HepG2 (cell line): ENCODE measurements at regions not wholly inside any gene's neighbourhood (a gene's known extent, or its start where the extent isn't known, plus 50 kb on each side); places are given as distances from the start of the nearest gene placed in this dataset.

Source experiments
- ATAC-seq: fragments of 200-7000 bp; cut with Tn5 transposase; 3 replicates; pipeline ENCODE4 v1.9.1; 2020; ENCODE audit warnings: mild to moderate bottlenecking, moderate library complexity
- BruUV-seq: library from RNA; stranded (reverse); fragments of 400-500 nt; replicated peaks from 2 replicates; lab custom pipeline; 2021; lab: Mats Ljungman, UMichigan
- CTCF ChIA-PET: fragments of 300-600 bp; formaldehyde crosslinking; extraction: SDS; loops from one replicate; lab custom pipeline; 2021; ENCODE audit warnings: low total read pairs, inconsistent platforms, low intra/inter-chr PET ratio; lab: Yijun Ruan, JAX
- POLR2A ChIA-PET: fragments of 350-600 bp; sonication (Branson Sonifier 250); formaldehyde crosslinking; loops from one replicate; lab custom pipeline; 2020; ENCODE audit warnings: antibody characterized with exemption, inconsistent platforms; lab: Yijun Ruan, JAX
- DNase-seq: peaks from one replicate; pipeline ENCODE4 v3.0.0-alpha.2; 2015; ENCODE audit warnings: low spot score
- FAIRE-seq: peaks from 3 replicates; lab custom pipeline; 2011; peaks lifted over from hg19 to GRCh38; lab: Jason Lieb, UNC
- H2AFZ ChIP-seq: one replicate; pipeline ENCODE4 v1.6.1; 2011; ENCODE audit warnings: low read length, inconsistent platforms
- H3K27ac ChIP-seq: fragments of 300-600 bp; 3 replicates; pipeline ENCODE4 v1.8.0; 2011; ENCODE audit warnings: mixed run types, mild to moderate bottlenecking, mixed read lengths, low read length, inconsistent platforms; ENCODE audit not compliant: insufficient read depth; ENCODE audit errors: extremely low read length
- H3K27me3 ChIP-seq, 2 experiments: fragments of 200-600 bp in 1 of 2; 2 replicates in 1 of 2; 3 replicates in 1 of 2; pipeline versions ENCODE4 v1.6.0 to v1.8.0; 2011; ENCODE audit warnings: low read length in 2 of 2, mild to moderate bottlenecking in 2 of 2, moderate library complexity in 2 of 2, inconsistent platforms in 1 of 2; ENCODE audit not compliant: insufficient read depth in 2 of 2, control insufficient read depth in 1 of 2
- H3K36me3 ChIP-seq, 2 experiments: fragments of 200-600 bp in 1 of 2; replicated peaks in 1 of 2; 2 replicates in 1 of 2; 3 replicates in 1 of 2; pipeline versions ENCODE4 v1.5.1 to v1.8.0; 2011; ENCODE audit warnings: low read length in 2 of 2, inconsistent platforms in 1 of 2; ENCODE audit not compliant: insufficient read depth in 2 of 2, control insufficient read depth in 1 of 2
- H3K4me1 ChIP-seq: 2 replicates; pipeline ENCODE4 v1.5.1; 2012; ENCODE audit warnings: low read length, inconsistent platforms; ENCODE audit not compliant: insufficient read depth
- H3K4me2 ChIP-seq: 2 replicates; pipeline ENCODE4 v1.6.0; 2011; ENCODE audit warnings: low read depth, low read length, inconsistent platforms
- H3K4me3 ChIP-seq, 3 experiments: fragments of 200-600 bp in 1 of 3; sonication (generic), shearing (Covaris generic) in 1 of 3; replicated peaks in 1 of 3; 2 replicates each; pipeline ENCODE4 v1.5.1; 2011 to 2016; ENCODE audit warnings: low read length in 3 of 3, inconsistent platforms in 2 of 3, low read depth in 2 of 3, mild to moderate bottlenecking in 2 of 3, control low read depth in 1 of 3, mixed read lengths in 1 of 3; ENCODE audit not compliant: insufficient read depth in 1 of 3
- H3K79me2 ChIP-seq: one replicate; pipeline ENCODE4 v1.6.1; 2011; ENCODE audit warnings: low read length, inconsistent platforms; ENCODE audit not compliant: insufficient read depth
- H3K9ac ChIP-seq: 2 replicates; pipeline ENCODE4 v1.6.0; 2011; ENCODE audit warnings: mild to moderate bottlenecking, low read depth, low read length, inconsistent platforms; ENCODE audit not compliant: insufficient read depth
- H3K9me3 ChIP-seq: 2 replicates; pipeline ENCODE4 v1.5.1; 2012; ENCODE audit warnings: mild to moderate bottlenecking, low read length
- H4K20me1 ChIP-seq: 2 replicates; pipeline ENCODE4 v1.6.0; 2011; ENCODE audit warnings: inconsistent platforms, mild to moderate bottlenecking, low read length, moderate library complexity; ENCODE audit not compliant: insufficient read depth
- FOXA3 ChIP-seq: IDR thresholded peaks from 2 replicates; pipeline ENCODE4 v1.6.1; 2016; ENCODE audit warnings: missing genetic modification reagents, missing compliant biosample characterization
- GABPB1 ChIP-seq: IDR thresholded peaks from 2 replicates; pipeline ENCODE4 v1.6.1; 2016; ENCODE audit warnings: mild to moderate bottlenecking, missing genetic modification reagents, moderate library complexity, missing compliant biosample characterization
- GATA4 ChIP-seq: sonication (generic); IDR thresholded peaks from 2 replicates; pipeline ENCODE4 v1.6.1; 2016; ENCODE audit warnings: antibody characterized with exemption, low read depth, borderline replicate concordance
- ISX ChIP-seq: sonication (generic); formaldehyde crosslinking; conservative IDR thresholded peaks from 2 replicates; pipeline ENCODE4 v1.5.0; 2020; ENCODE audit warnings: missing genetic modification reagents
- NR0B2 ChIP-seq: sonication (generic); formaldehyde crosslinking; IDR thresholded peaks from 2 replicates; pipeline ENCODE4 v1.4.0; 2020; ENCODE audit warnings: mild to moderate bottlenecking, missing genetic modification reagents
- ONECUT2 ChIP-seq: sonication (generic); formaldehyde crosslinking; IDR thresholded peaks from 2 replicates; pipeline ENCODE4 v1.4.0; 2020; ENCODE audit warnings: missing genetic modification reagents
- RBAK ChIP-seq: sonication (generic); formaldehyde crosslinking; IDR thresholded peaks from 2 replicates; pipeline ENCODE4 v1.5.1; 2020; ENCODE audit warnings: mild to moderate bottlenecking, missing genetic modification reagents
- RFX5 ChIP-seq: IDR thresholded peaks from 2 replicates; pipeline ENCODE4 v1.6.1; 2011; ENCODE audit warnings: low read depth, low read length, improper control_type of control experiment
- RNF219 ChIP-seq: sonication (generic); formaldehyde crosslinking; IDR thresholded peaks from 2 replicates; pipeline ENCODE4 v1.5.0; 2020; ENCODE audit warnings: mild to moderate bottlenecking, missing genetic modification reagents
- THAP8 ChIP-seq: sonication (generic); formaldehyde crosslinking; IDR thresholded peaks from 2 replicates; pipeline ENCODE4 v1.5.1; 2020; ENCODE audit warnings: missing genetic modification reagents, mild to moderate bottlenecking, borderline replicate concordance
- YEATS4 ChIP-seq: sonication (generic); formaldehyde crosslinking; IDR thresholded peaks from 2 replicates; pipeline ENCODE4 v1.4.0; 2020; ENCODE audit warnings: missing genetic modification reagents, borderline replicate concordance
- ZNF17 ChIP-seq: sonication (generic); formaldehyde crosslinking; IDR thresholded peaks from 2 replicates; pipeline ENCODE4 v1.5.0; 2020; ENCODE audit warnings: mild to moderate bottlenecking, missing genetic modification reagents
- WGBS: methylation state at CpG from one replicate; pipeline ENCODE4 v1.1.6; 2017; ENCODE audit warnings: low lambda C conversion rate; 5-methylcytosine and 5-hydroxymethylcytosine counted together
- in situ Hi-C: cut with HindIII; loops from 2 replicates; pipeline ENCODE4 v1.10.0; 2017; ENCODE audit warnings: low pct_unique_long_range_greater_than_20kb; ENCODE audit not compliant: extremely low pct_ligation_motif_present
- intact Hi-C: fragments of 100-400 bp; cut with micrococcal nuclease; formaldehyde crosslinking; loops from one replicate; pipeline ENCODE4 v1.10.0; 2022; ENCODE audit not compliant: unreplicated experiment
- TF ChIP-seq, protein P1 (sequence below): sonication (generic); formaldehyde crosslinking; IDR thresholded peaks from 2 replicates; pipeline ENCODE4 v1.8.0; 2022; ENCODE audit warnings: mild to moderate bottlenecking, missing genetic modification reagents, borderline replicate concordance
- TF ChIP-seq, protein P2 (sequence below): sonication (generic); formaldehyde crosslinking; IDR thresholded peaks from 2 replicates; pipeline ENCODE4 v1.4.0; 2020; ENCODE audit warnings: low read depth, mild to moderate bottlenecking, missing genetic modification reagents
- TF ChIP-seq, protein P3 (sequence below): IDR thresholded peaks from 2 replicates; pipeline ENCODE4 v1.6.1; 2016; ENCODE audit warnings: low read depth, control low read depth

- TF ChIP-seq THAP8 (no peak), RFX5 (no peak), ISX (CRISPR knock-in tag) (no peak), GABPB1 (CRISPR knock-in tag) (no peak), YEATS4 (CRISPR knock-in tag) (no peak), RNF219 (CRISPR knock-in tag) (no peak)
- TF ChIP-seq, all 625 proteins: peak for 0
Measured at GRCh38 chr10:35925493-35925892, 283.4 kb upstream of the FZD8 start (continued).

GRCh38 chr10:35924759-35925158, 282.7 kb upstream of the FZD8 start:
- H3K27me3 ChIP-seq, result no peaks in the 10 kb centered on the region
- no peak overlapping the region for H3K27ac ChIP-seq
- H3K4me1 ChIP-seq, result no peaks in the 10 kb centered on the region
- in situ Hi-C loops (no loop called here), intact Hi-C loops (no loop called here)
- BruUV-seq, result no TSS peak
- no peak overlapping the region for H3K4me3 ChIP-seq
- H2AFZ ChIP-seq, result no peak overlapping the region
- H3K9me3 ChIP-seq, result no peaks in the 10 kb centered on the region
- no peak for ATAC-seq
- DNase-seq, result no peak
- H3K36me3 ChIP-seq, result no peaks in the 10 kb centered on the region
- H4K20me1 ChIP-seq, result no peaks in the 10 kb centered on the region
- no peaks in the 10 kb centered on the region for H3K79me2 ChIP-seq
- WGBS, result 38% methylated on average over 1 of the region's 1 CpG
- ChIA-PET CTCF (no interaction called here), POLR2A (no interaction called here)
- FAIRE-seq, result no peak
- H3K9ac ChIP-seq, result no peak overlapping the region
- H3K4me2 ChIP-seq, result no peak overlapping the region
- TF ChIP-seq ONECUT2 (CRISPR knock-in tag), result no peak
- no peak for TF ChIP-seq GATA4
- TF ChIP-seq, protein P1, sequence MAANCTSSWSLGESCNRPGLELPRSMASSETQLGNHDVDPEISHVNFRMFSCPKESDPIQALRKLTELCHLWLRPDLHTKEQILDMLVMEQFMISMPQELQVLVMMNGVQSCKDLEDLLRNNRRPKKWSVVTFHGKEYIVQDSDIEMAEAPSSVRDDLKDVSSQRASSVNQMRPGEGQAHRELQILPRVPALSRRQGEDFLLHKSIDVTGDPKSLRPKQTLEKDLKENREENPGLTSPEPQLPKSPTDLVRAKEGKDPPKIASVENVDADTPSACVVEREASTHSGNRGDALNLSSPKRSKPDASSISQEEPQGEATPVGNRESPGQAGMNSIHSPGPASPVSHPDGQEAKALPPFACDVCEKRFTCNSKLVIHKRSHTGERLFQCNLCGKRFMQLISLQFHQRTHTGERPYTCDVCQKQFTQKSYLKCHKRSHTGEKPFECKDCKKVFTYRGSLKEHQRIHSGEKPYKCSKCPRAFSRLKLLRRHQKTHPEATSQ (CRISPR knock-in tag), result no peak
- no peak for TF ChIP-seq RBAK (CRISPR knock-in tag)
- TF ChIP-seq ZNF17 (CRISPR knock-in tag), result no peak
- TF ChIP-seq, protein P2, sequence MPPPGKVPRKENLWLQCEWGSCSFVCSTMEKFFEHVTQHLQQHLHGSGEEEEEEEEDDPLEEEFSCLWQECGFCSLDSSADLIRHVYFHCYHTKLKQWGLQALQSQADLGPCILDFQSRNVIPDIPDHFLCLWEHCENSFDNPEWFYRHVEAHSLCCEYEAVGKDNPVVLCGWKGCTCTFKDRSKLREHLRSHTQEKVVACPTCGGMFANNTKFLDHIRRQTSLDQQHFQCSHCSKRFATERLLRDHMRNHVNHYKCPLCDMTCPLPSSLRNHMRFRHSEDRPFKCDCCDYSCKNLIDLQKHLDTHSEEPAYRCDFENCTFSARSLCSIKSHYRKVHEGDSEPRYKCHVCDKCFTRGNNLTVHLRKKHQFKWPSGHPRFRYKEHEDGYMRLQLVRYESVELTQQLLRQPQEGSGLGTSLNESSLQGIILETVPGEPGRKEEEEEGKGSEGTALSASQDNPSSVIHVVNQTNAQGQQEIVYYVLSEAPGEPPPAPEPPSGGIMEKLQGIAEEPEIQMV, result no peak
- TF ChIP-seq NR0B2, result no peak
- TF ChIP-seq FOXA3 (CRISPR knock-in tag), result no peak
- TF ChIP-seq, protein P3, sequence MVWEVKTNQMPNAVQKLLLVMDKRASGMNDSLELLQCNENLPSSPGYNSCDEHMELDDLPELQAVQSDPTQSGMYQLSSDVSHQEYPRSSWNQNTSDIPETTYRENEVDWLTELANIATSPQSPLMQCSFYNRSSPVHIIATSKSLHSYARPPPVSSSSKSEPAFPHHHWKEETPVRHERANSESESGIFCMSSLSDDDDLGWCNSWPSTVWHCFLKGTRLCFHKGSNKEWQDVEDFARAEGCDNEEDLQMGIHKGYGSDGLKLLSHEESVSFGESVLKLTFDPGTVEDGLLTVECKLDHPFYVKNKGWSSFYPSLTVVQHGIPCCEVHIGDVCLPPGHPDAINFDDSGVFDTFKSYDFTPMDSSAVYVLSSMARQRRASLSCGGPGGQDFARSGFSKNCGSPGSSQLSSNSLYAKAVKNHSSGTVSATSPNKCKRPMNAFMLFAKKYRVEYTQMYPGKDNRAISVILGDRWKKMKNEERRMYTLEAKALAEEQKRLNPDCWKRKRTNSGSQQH (CRISPR knock-in tag), result no peak
